Right lobe of liver (tissue), 6 donors: ENCODE measurements at regions not wholly inside any gene's neighbourhood (a gene's known extent, or its start where the extent isn't known, plus 50 kb on each side); places are given as distances from the start of the nearest gene placed in this dataset.

ENCODE experiments used
- ATAC-seq, 4 donors: fragments of 200-7000 bp; cut with Tn5 transposase; one replicate each; pipeline ENCODE4 v1.9.1; 2020; ENCODE audit warnings: mild to moderate bottlenecking in 4 of 4, moderate library complexity in 4 of 4
- DNase-seq, 3 donors: peaks; one replicate each; pipeline ENCODE4 v3.0.0-alpha.2; 2020
- H3K27ac ChIP-seq, 3 donors: fragments of 200-600 bp; one replicate each; pipeline ENCODE4 v1.8.0; 2022
- H3K27me3 ChIP-seq, 2 donors: fragments of 200-600 bp; one replicate each; pipeline ENCODE4 v1.8.0; 2022
- H3K36me3 ChIP-seq, 4 donors: fragments of 200-600 bp; sonication (generic) in 1 of 4; one replicate each; pipeline versions ENCODE4 v1.5.1 to v1.8.0; 2017 to 2022; ENCODE audit warnings: control low read depth in 1 of 4
- H3K4me1 ChIP-seq, 4 donors: fragments of 200-600 bp; sonication (generic) in 1 of 4; one replicate each; pipeline versions ENCODE4 v1.5.1 to v1.8.0; 2017 to 2022; ENCODE audit warnings: control low read depth in 1 of 4
- H3K4me3 ChIP-seq, 3 donors: fragments of 200-600 bp; one replicate each; pipeline ENCODE4 v1.8.0; 2022
- H3K9me3 ChIP-seq, 4 donors: fragments of 200-600 bp; sonication (generic) in 1 of 4; one replicate each; pipeline versions ENCODE4 v1.5.1 to v1.8.0; 2017 to 2022; ENCODE audit warnings: control low read depth in 1 of 4
- CTCF ChIP-seq, 4 donors: fragments of 200-600 bp in 3 of 4; fragments of 450-650 bp in 1 of 4; IDR thresholded peaks; one replicate each; pipeline versions ENCODE4 v1.5.1 to v1.8.0; 2016 to 2022; ENCODE audit warnings: antibody characterized with exemption in 4 of 4, mild to moderate bottlenecking in 2 of 4
- POLR2A ChIP-seq: fragments of 450-650 bp; IDR thresholded peaks from one replicate; pipeline ENCODE4 v1.6.1; 2017; ENCODE audit warnings: antibody characterized with exemption, mild to moderate bottlenecking
- WGBS: methylation state at CpG from one replicate; pipeline ENCODE4 v1.1.6; 2018; ENCODE audit warnings: low coverage, low lambda C conversion rate; ENCODE audit not compliant: insufficient coverage; ENCODE audit errors: missing lambda C conversion rate; 5-methylcytosine and 5-hydroxymethylcytosine counted together
- intact Hi-C, 2 donors: fragments of 100-400 bp; cut with DNase I; formaldehyde crosslinking; loops; one replicate each; pipeline versions ENCODE4 v1.11.2 to v1.14.1; 2022
- donor health status: DM: no; HTN: yes; CAD: no.
- donor health status: DM: no; HTN: no; CAD: no.
- donor health status: DM: no; HTN: no; CAD: no.
- donor health status: DM: no; HTN: yes; CAD: no.
- donor health status: DM: no; HTN: yes; CAD: no.

GRCh38 chr11:13119941-13120520 is 110.9 kb downstream of the RASSF10 start:
- H3K27ac ChIP-seq, result no peak overlapping the region
- WGBS, result no CpG with 5 or more reads among the region's 1 CpG
- ATAC-seq (no peak), DNase-seq (no peak)
- no peak overlapping the region for H3K4me3 ChIP-seq
- intact Hi-C loops, result no loop called here
- no peaks in the 10 kb centered on the region for H3K36me3 ChIP-seq
- TF ChIP-seq POLR2A (no peak), CTCF (IDR thresholded peaks at IDR 0.05) (no peak)
- H3K4me1 ChIP-seq, result no peaks in the 10 kb centered on the region
- no peaks in the 10 kb centered on the region for H3K27me3 ChIP-seq
- H3K9me3 ChIP-seq, result no peaks in the 10 kb centered on the region

GRCh38 chr11:13120691-13121090 is 111.6 kb downstream of the RASSF10 start:
- intact Hi-C loops, result no loop called here
- no peak for ATAC-seq
- no peaks in the 10 kb centered on the region for H3K4me1 ChIP-seq

GRCh38 chr11:13126430-13126829 is 117.3 kb downstream of the RASSF10 start:
- ATAC-seq (no peak), DNase-seq (no peak)
- Histone ChIP-seq H3K4me1 (no peaks in the 10 kb centered on the region), H3K36me3 (no peaks in the 10 kb centered on the region), H3K9me3 (no peaks in the 10 kb centered on the region), H3K4me3 (no peak overlapping the region), H3K27me3 (peaks cover 0 to 3% of the 10 kb centered on the region in 2 donors), H3K27ac (no peak overlapping the region)
- TF ChIP-seq POLR2A, result no peak
- no peak for TF ChIP-seq CTCF (IDR thresholded peaks at IDR 0.05)
- 79% methylated on average over 7 of the region's 7 CpGs for WGBS
- intact Hi-C loops, result no loop called here

More at GRCh38 chr11:13120691-13121090, 111.6 kb downstream of the RASSF10 start:
- WGBS, result 58% methylated on average over 3 of the region's 3 CpGs
- DNase-seq, result no peak
- no peak for TF ChIP-seq CTCF (IDR thresholded peaks at IDR 0.05)
- TF ChIP-seq POLR2A, result no peak
- Histone ChIP-seq H3K9me3 (no peaks in the 10 kb centered on the region), H3K4me3 (no peak overlapping the region), H3K27me3 (no peaks in the 10 kb centered on the region), H3K27ac (no peak overlapping the region), H3K36me3 (no peaks in the 10 kb centered on the region)

- no CpG with 5 or more reads among the region's 2 CpGs for WGBS
- H3K9me3 ChIP-seq, result no peaks in the 10 kb centered on the region
- DNase-seq (no peak), ATAC-seq (no peak)
- intact Hi-C loops, result no loop called here
- no peak for TF ChIP-seq CTCF (IDR thresholded peaks at IDR 0.05)
- TF ChIP-seq POLR2A, result no peak
- peaks cover 0 to 3% of the 10 kb centered on the region in 2 donors for H3K27me3 ChIP-seq
- no peaks in the 10 kb centered on the region for H3K4me1 ChIP-seq
- H3K27ac ChIP-seq, result no peak overlapping the region
- no peaks in the 10 kb centered on the region for H3K36me3 ChIP-seq
- no peak overlapping the region for H3K4me3 ChIP-seq
Measured at GRCh38 chr11:13127161-13127560, 118.0 kb downstream of the RASSF10 start.

- no peaks in the 10 kb centered on the region for H3K9me3 ChIP-seq
- ATAC-seq (no peak), DNase-seq (no peak)
- 79% methylated on average over 4 of the region's 4 CpGs for WGBS
- intact Hi-C loops, result no loop called here
- H3K27me3 ChIP-seq, result peaks cover 0 to 3% of the 10 kb centered on the region in 2 donors
- no peaks in the 10 kb centered on the region for H3K36me3 ChIP-seq
- no peaks in the 10 kb centered on the region for H3K4me1 ChIP-seq
- H3K4me3 ChIP-seq, result no peak overlapping the region
- no peak for TF ChIP-seq CTCF (IDR thresholded peaks at IDR 0.05)
- no peak for TF ChIP-seq POLR2A
- H3K27ac ChIP-seq, result no peak overlapping the region
Measured at GRCh38 chr11:13128354-13128753, 119.2 kb downstream of the RASSF10 start.
